Vagina (tissue), 2 donors: ENCODE measurements at regions not wholly inside any gene's neighbourhood (a gene's known extent, or its start where the extent isn't known, plus 50 kb on each side); places are given as distances from the start of the nearest gene placed in this dataset.

Source experiments
- DNase-seq, 2 donors: peaks; one replicate each; pipeline ENCODE4 v3.0.0-alpha.2; 2017; ENCODE audit errors: extremely low spot score in 2 of 2
- H3K27ac ChIP-seq: fragments of 200-600 bp; sonication (generic); one replicate; pipeline ENCODE4 v1.5.1; 2019
- H3K27me3 ChIP-seq: fragments of 200-600 bp; sonication (generic); one replicate; pipeline ENCODE4 v1.5.1; 2019
- H3K36me3 ChIP-seq, 2 donors: fragments of 200-600 bp; sonication (generic); one replicate each; pipeline ENCODE4 v1.5.1; 2017 to 2019
- H3K4me1 ChIP-seq: fragments of 200-600 bp; sonication (generic); one replicate; pipeline ENCODE4 v1.5.1; 2019
- H3K4me3 ChIP-seq, 2 donors: fragments of 200-600 bp; sonication (generic); 1 replicate in 1 of 2; 2 replicates in 1 of 2; pipeline ENCODE4 v1.5.1; 2016 to 2019
- H3K9me3 ChIP-seq: fragments of 200-600 bp; sonication (generic); one replicate; pipeline ENCODE4 v1.5.1; 2019
- POLR2A ChIP-seq, 2 donors: fragments of 450-650 bp; IDR thresholded peaks; one replicate each; pipeline ENCODE4 v1.6.1; 2017; ENCODE audit warnings: antibody characterized with exemption in 2 of 2, mild to moderate bottlenecking in 2 of 2, moderate library complexity in 2 of 2
- POLR2AphosphoS5 ChIP-seq, 2 donors: sonication (generic); formaldehyde crosslinking; IDR thresholded peaks; one replicate each; pipeline ENCODE4 v1.9.0; 2017; ENCODE audit warnings: antibody characterized with exemption in 2 of 2, mild to moderate bottlenecking in 2 of 2, low read depth in 1 of 2; ENCODE audit not compliant: insufficient read depth in 1 of 2
- intact Hi-C: fragments of 100-400 bp; cut with DNase I; formaldehyde crosslinking; loops from one replicate; pipeline ENCODE4 v1.15.1; 2023
- TF ChIP-seq, protein P1 (sequence below), 3 experiments: fragments of 450-650 bp in 2 of 3; fragments of 200-600 bp in 1 of 3; sonication (generic) in 1 of 3; IDR thresholded peaks; one replicate each; pipeline ENCODE4 v1.5.1; 2017 to 2019; ENCODE audit warnings: antibody characterized with exemption in 3 of 3, mild to moderate bottlenecking in 2 of 3, moderate library complexity in 2 of 3

DNA sequence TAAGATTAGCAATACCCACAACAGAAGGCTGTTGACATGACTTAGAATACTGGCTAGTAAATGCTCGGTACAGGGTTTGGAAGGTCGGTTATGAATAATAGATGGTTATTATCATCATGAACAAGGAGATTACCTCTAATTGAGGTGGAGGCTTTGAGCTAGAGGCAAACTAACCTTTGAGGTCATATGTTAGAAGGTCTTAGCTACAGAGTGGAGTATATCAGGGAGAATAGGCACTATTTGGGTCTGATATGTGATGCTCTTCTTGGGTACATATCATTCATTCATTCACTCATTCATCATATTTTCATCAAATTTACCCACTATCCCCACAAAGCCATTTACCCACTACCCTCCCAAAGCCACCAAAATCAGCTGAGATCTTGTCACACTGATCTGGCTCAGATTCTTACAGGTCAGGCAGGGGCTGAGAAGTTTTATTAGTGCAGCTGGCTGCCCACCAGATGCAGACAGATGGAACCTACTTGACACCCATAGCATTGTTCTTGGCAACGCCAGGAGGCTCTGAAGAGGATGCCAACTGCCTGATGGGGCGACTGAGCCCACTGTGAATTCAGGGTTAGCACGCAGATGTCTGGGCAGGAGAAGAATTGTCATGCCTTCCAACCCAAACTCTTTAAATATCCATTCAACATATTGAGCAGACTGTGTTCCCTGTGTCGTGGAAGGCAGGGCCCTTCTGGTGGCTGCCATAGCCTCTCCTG is 90.2 kb upstream of the SH3PXD2B start:
- Histone ChIP-seq H3K27ac (no peak overlapping the region), H3K36me3 (no peaks in the 10 kb centered on the region), H3K9me3 (no peaks in the 10 kb centered on the region), H3K27me3 (no peaks in the 10 kb centered on the region), H3K4me1 (no peaks in the 10 kb centered on the region), H3K4me3 (no peak overlapping the region)
- no peak for TF ChIP-seq POLR2A (IDR thresholded peaks at IDR 0.05)
- TF ChIP-seq, protein P1, sequence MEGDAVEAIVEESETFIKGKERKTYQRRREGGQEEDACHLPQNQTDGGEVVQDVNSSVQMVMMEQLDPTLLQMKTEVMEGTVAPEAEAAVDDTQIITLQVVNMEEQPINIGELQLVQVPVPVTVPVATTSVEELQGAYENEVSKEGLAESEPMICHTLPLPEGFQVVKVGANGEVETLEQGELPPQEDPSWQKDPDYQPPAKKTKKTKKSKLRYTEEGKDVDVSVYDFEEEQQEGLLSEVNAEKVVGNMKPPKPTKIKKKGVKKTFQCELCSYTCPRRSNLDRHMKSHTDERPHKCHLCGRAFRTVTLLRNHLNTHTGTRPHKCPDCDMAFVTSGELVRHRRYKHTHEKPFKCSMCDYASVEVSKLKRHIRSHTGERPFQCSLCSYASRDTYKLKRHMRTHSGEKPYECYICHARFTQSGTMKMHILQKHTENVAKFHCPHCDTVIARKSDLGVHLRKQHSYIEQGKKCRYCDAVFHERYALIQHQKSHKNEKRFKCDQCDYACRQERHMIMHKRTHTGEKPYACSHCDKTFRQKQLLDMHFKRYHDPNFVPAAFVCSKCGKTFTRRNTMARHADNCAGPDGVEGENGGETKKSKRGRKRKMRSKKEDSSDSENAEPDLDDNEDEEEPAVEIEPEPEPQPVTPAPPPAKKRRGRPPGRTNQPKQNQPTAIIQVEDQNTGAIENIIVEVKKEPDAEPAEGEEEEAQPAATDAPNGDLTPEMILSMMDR (IDR thresholded peaks at IDR 0.05): no peak
- TF ChIP-seq POLR2AphosphoS5 (IDR thresholded peaks at IDR 0.05; ENCODE audit: insufficient read depth in 1 of 2, low read depth in 1 of 2): no peak
- intact Hi-C loops: no loop called here
- DNase-seq: no peak

GRCh38 chr5:172543484-172544298 is 89.4 kb upstream of the SH3PXD2B start:
- Histone ChIP-seq H3K4me1 (no peaks in the 10 kb centered on the region), H3K4me3 (no peak overlapping the region), H3K27ac (no peak overlapping the region), H3K9me3 (no peaks in the 10 kb centered on the region), H3K36me3 (no peaks in the 10 kb centered on the region), H3K27me3 (no peaks in the 10 kb centered on the region)
- intact Hi-C loops: no loop called here
- TF ChIP-seq, protein P1 (IDR thresholded peaks at IDR 0.05): no peak
- TF ChIP-seq POLR2A (IDR thresholded peaks at IDR 0.05) (no peak), POLR2AphosphoS5 (IDR thresholded peaks at IDR 0.05; ENCODE audit: insufficient read depth in 1 of 2, low read depth in 1 of 2) (no peak)
- peak in 1 of 2 donors; percentile 37 for DNase-seq

GRCh38 chr5:172542651-172543131 is 88.4 kb upstream of the SH3PXD2B start:
- no peak overlapping the region for H3K27ac ChIP-seq
- DNase-seq: peak; percentile 70 to 84

GRCh38 chr5:172541773-172542136 is 87.4 kb upstream of the SH3PXD2B start:
- Histone ChIP-seq H3K4me1 (no peaks in the 10 kb centered on the region), H3K27ac (no peak overlapping the region), H3K36me3 (no peaks in the 10 kb centered on the region), H3K27me3 (no peaks in the 10 kb centered on the region), H3K4me3 (no peak overlapping the region), H3K9me3 (no peaks in the 10 kb centered on the region)
- DNase-seq: peak; percentile 13 to 77
- intact Hi-C loops: no loop called here
- TF ChIP-seq, protein P1 (IDR thresholded peaks at IDR 0.05): no peak
- TF ChIP-seq POLR2A (IDR thresholded peaks at IDR 0.05) (no peak), POLR2AphosphoS5 (IDR thresholded peaks at IDR 0.05; ENCODE audit: insufficient read depth in 1 of 2, low read depth in 1 of 2) (no peak)

More at GRCh38 chr5:172542651-172543131, 88.4 kb upstream of the SH3PXD2B start:
- Histone ChIP-seq H3K4me1 (no peaks in the 10 kb centered on the region), H3K36me3 (no peaks in the 10 kb centered on the region), H3K9me3 (no peaks in the 10 kb centered on the region), H3K4me3 (no peak overlapping the region), H3K27me3 (no peaks in the 10 kb centered on the region)
- intact Hi-C loops: no loop called here
- no peak for TF ChIP-seq POLR2AphosphoS5 (IDR thresholded peaks at IDR 0.05; ENCODE audit: insufficient read depth in 1 of 2, low read depth in 1 of 2)
- no peak for TF ChIP-seq POLR2A (IDR thresholded peaks at IDR 0.05)
- TF ChIP-seq, protein P1 (IDR thresholded peaks at IDR 0.05): no peak
